K562 (cell line): ENCODE measurements at regions not wholly inside any gene's neighbourhood (a gene's known extent, or its start where the extent isn't known, plus 50 kb on each side); places are given as distances from the start of the nearest gene placed in this dataset.

Source experiments
- KAT8 ChIP-seq: fragments of 450-650 bp; IDR thresholded peaks from 2 replicates; pipeline ENCODE4 v1.6.1; 2016; ENCODE audit warnings: low read depth, mild to moderate bottlenecking
- RAD21 ChIP-seq, 2 experiments: fragments of 250-450 bp in 1 of 2; fragments of 450-650 bp in 1 of 2; sonication (Bioruptor Pico) in 1 of 2; formaldehyde crosslinking in 1 of 2; IDR thresholded peaks in 1 of 2; conservative IDR thresholded peaks in 1 of 2; 2 replicates each; pipeline versions ENCODE4 v1.4.0 to v1.8.0; 2020 to 2022; ENCODE audit warnings: mild to moderate bottlenecking in 2 of 2, moderate library complexity in 1 of 2
- ZBTB1 ChIP-seq: sonication (generic); formaldehyde crosslinking; IDR thresholded peaks from 2 replicates; pipeline ENCODE4 v1.8.1; 2023; ENCODE audit warnings: missing genetic modification reagents, low read depth, mild to moderate bottlenecking, borderline replicate concordance
- TF ChIP-seq, protein P1 (sequence below), 3 experiments: IDR thresholded peaks in 2 of 3; conservative IDR thresholded peaks in 1 of 3; 2 replicates each; pipeline ENCODE4 v1.5.1; 2011 to 2012; ENCODE audit warnings: low read length in 3 of 3, mild to moderate bottlenecking in 3 of 3, control low read depth in 2 of 3, improper control_type of control experiment in 1 of 3, inconsistent platforms in 1 of 3, low read depth in 1 of 3, mixed read lengths in 1 of 3, moderate library complexity in 1 of 3; ENCODE audit not compliant: insufficient read depth in 2 of 3

DNA sequence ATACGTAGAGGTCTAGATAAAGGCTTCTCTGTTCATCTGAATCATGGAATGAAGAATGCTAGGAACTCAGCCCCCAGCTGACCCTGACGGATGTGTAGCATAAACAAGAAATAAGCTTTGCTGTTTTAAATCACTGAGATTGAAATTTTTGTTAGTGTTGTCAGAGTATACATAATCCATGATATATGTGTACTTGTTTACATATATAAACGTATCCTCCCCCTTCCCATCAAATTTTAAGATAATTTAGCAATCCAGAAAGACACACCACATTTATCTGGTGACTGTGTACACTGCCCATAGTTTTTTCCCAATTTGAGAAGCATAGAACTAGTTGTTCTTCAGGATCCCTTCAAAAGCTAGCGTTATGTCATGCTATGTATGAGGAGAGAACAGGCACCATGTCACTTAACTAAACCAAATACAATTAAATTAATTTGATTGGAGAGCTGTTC lies 80.8 kb upstream of the OSMR start:
- TF ChIP-seq KAT8 (no peak), RAD21 (CRISPR knock-in tag; conservative IDR thresholded peaks at IDR 0.05 in 1 of 2, IDR thresholded peaks at IDR 0.05 in 1 of 2) (no peak), ZBTB1 (CRISPR knock-in tag) (no peak)
- TF ChIP-seq, protein P1, sequence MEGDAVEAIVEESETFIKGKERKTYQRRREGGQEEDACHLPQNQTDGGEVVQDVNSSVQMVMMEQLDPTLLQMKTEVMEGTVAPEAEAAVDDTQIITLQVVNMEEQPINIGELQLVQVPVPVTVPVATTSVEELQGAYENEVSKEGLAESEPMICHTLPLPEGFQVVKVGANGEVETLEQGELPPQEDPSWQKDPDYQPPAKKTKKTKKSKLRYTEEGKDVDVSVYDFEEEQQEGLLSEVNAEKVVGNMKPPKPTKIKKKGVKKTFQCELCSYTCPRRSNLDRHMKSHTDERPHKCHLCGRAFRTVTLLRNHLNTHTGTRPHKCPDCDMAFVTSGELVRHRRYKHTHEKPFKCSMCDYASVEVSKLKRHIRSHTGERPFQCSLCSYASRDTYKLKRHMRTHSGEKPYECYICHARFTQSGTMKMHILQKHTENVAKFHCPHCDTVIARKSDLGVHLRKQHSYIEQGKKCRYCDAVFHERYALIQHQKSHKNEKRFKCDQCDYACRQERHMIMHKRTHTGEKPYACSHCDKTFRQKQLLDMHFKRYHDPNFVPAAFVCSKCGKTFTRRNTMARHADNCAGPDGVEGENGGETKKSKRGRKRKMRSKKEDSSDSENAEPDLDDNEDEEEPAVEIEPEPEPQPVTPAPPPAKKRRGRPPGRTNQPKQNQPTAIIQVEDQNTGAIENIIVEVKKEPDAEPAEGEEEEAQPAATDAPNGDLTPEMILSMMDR (IDR thresholded peaks at IDR 0.05 in 2 of 3, conservative IDR thresholded peaks at IDR 0.05 in 1 of 3; ENCODE audit: insufficient read depth in 2 of 3, low read depth in 1 of 3, low read length in 3 of 3): no peak
